GM12872 (cell line): ENCODE measurements at regions not wholly inside any gene's neighbourhood (a gene's known extent, or its start where the extent isn't known, plus 50 kb on each side); places are given as distances from the start of the nearest gene placed in this dataset.

Experiments used
- TF ChIP-seq, protein P1 (sequence below): IDR thresholded peaks from 3 replicates; pipeline ENCODE4 v1.5.1; 2011; ENCODE audit warnings: low read depth, mild to moderate bottlenecking, low read length, moderate library complexity; ENCODE audit not compliant: insufficient read depth

DNA sequence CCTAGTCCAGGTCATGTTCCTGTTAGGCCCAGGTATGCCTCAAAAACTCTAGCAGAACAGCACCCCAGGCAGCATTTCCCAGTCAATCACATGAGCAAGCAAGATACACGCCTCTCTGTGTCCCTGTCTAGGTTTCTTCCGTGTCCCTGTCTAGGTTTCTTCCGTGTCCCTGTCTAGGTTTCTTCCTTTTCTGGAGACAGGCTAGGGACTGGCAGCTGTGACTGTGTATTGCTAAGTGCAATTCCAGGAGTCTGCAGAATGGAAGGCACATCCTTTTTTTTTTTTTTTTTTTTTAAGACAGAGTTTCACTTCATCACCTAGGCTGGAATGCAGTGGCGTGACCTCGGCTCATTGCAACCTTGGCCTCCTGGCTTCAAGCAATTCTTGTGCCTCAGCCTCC, 77.6 kb downstream of the SETD4 start:
- TF ChIP-seq, protein P1, sequence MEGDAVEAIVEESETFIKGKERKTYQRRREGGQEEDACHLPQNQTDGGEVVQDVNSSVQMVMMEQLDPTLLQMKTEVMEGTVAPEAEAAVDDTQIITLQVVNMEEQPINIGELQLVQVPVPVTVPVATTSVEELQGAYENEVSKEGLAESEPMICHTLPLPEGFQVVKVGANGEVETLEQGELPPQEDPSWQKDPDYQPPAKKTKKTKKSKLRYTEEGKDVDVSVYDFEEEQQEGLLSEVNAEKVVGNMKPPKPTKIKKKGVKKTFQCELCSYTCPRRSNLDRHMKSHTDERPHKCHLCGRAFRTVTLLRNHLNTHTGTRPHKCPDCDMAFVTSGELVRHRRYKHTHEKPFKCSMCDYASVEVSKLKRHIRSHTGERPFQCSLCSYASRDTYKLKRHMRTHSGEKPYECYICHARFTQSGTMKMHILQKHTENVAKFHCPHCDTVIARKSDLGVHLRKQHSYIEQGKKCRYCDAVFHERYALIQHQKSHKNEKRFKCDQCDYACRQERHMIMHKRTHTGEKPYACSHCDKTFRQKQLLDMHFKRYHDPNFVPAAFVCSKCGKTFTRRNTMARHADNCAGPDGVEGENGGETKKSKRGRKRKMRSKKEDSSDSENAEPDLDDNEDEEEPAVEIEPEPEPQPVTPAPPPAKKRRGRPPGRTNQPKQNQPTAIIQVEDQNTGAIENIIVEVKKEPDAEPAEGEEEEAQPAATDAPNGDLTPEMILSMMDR = no peak

DNA sequence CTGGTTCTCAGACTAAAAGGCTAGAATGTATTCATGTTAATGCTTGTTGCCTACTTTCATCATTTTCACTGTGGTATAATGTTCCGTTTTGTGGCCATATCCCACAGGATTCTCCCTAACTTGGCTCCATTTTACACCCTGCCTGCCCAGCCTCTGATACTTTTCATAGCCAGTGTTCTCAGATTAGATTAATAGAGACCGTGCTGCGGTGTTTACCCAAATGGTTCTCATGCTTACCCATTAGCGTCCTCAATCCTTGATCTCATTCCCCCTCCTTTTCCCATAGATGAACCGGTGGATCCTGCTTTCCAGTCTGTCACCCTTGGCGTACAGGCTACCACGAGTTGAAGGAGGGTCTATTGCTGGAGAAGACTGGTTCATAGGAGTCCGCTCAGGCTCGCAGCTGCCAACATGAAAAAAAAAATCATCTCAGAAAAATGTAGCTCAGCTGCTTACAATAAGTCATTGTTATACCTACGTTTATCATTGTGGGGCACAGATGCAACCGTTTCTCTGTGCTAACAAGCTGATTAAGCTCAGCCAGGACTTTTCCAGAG, 78.7 kb downstream of the SETD4 start:
- TF ChIP-seq, protein P1 = no peak

DNA sequence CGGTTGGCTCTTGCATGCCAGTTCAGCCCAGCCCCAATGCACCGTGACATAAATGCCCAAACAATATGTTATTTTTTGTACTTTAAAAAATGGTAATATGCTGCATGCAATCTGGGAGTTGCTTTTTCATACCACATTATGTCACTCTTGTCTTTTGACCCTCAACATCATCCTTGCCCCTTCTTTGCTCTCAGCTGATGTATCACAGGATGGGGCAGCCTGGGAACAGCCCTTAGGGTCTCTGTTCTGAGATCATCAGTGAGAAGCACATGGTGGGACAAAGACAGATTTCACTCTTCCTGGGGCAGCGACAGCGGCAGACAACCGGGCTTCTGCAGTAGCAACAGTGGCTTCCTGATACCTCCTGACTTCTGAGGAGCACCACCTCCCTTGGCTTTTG, 79.5 kb downstream of the SETD4 start:
- TF ChIP-seq, protein P1 = no peak

DNA sequence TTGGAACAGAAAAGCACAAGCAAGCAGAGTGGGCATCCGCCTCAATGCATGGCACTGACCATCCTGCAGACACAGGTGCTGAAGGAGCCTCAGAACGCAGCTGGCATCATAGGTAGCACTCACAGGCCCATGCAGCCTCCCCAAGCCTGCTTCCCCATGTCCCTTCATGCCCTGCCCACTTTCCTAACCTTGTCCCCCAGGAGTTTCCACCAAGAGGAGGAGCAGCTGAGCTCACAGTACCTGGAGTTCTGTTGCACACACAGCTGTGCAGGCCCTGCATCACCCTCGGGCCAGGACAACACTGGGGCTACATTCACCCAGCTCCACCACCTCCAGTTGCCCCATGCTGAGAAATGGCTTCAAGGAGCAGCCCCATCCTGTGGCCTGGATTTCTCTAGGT, 83.4 kb downstream of the SETD4 start:
- TF ChIP-seq, protein P1 = no peak

DNA sequence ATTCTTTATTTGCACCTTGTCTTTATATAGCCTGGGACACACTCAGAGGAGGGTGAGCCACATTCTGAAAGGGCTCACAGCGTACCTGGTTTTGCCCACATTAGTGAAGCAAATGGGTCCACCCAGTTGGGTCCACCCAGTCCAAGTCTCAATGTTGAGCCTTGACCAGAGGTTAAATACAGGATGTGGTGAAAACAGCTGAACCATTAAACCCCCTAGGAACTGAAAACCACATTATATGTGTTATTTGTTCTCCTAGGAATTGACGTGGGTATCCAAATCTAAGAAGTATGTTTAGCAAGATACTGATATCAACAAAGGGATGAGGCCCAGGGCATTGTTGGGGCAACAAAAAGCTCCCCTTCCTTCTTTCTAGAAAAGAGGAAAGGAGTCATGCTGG, 83.8 kb downstream of the SETD4 start:
- TF ChIP-seq, protein P1 = no peak

DNA sequence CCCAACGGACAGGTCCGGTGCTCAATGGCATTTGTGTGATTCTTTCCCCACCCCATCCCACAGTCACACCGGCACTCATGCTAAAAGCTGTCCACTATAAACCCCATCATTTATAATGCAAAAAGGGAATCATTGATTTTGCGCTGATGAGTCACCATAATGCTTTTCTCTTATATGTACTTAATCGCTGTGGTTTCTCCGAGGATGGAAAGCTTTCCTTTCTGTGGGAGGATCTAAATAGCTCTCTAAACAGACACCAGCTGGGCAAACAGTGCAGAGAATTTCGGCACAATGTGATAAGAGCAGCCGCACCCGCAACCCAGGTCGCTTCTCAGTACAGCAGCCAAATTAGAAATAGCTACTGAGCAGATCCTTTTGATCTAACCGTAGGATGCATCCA, 85.6 kb downstream of the SETD4 start:
- TF ChIP-seq, protein P1 = no peak

DNA sequence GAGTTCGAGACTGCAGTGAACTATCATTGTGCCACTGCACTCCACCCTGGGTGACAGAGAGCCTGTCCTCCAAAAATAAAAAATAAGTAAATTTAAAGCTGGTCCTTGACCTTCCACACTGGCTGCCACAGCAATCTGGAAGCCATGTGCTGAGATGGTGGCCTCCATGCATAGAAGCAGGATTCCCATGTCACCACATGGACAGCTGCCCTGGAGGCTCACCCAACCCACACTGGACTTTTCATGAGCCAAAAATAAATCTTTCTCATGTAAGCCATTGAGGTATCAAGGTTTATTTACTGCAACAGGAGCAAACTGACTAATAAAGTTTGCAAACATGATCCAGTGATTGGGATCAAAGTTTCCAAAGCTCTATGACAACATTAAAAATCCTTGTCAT, 88.5 kb downstream of the SETD4 start:
- TF ChIP-seq, protein P1 = no peak
